ENCODE measurements at regions not wholly inside any gene's neighbourhood (a gene's known extent, or its start where the extent isn't known, plus 50 kb on each side); places are given as distances from the start of the nearest gene placed in this dataset.

DNA sequence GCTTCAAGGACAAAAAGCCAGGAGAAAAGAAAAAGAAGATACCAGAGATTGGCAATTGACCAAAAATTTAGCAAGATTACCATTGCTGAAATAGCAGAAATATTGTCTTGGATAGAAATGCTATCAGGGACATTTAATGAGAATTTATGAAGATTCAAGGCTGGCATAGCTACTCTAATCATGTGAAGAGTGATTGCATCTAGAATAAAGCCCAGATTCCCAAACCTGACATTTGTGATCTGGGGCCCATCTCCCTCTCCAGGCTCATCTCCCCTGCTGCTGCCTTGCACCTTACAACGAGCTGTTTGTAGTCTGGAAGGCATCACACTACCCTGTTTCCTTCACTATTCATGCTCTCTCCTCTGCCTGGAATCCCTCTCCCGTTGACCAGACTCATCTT, 114.5 kb downstream of the C9orf152 start:
- Histone ChIP-seq H4K5ac (ENCODE audit: low read depth, low read length) (no peak overlapping the region), H4K91ac (ENCODE audit: insufficient read depth, low read depth, low read length) (no peak overlapping the region), H3K4me1 (ENCODE audit: control insufficient read depth, insufficient read depth, low read length) (peaks cover 32% of the 10 kb centered on the region), H3K4ac (ENCODE audit: low read depth, low read length) (no peak overlapping the region), H2BK5ac (ENCODE audit: low read depth, low read length, poor library complexity, severe bottlenecking) (no peak overlapping the region), H2AK9ac (replicated peaks; ENCODE audit: low read depth, low read length, poor library complexity) (no peak overlapping the region), H3K9me3 (ENCODE audit: control insufficient read depth, insufficient read depth, low read length) (no peaks in the 10 kb centered on the region), H2AFZ (replicated peaks; ENCODE audit: low read length, poor library complexity) (no peak overlapping the region), H3K9me1 (ENCODE audit: insufficient read depth, low read length) (peaks cover 42% of the 10 kb centered on the region), H3K9ac (ENCODE audit: low read depth, low read length) (no peak overlapping the region), H3K14ac (replicated peaks; ENCODE audit: low read depth, low read length) (peak overlapping the region; percentile 7; the same call in 1 of the 2 replicates), H3K27ac (ENCODE audit: insufficient read depth, low read length) (no peak overlapping the region), H3K18ac (ENCODE audit: low read depth, low read length) (no peak overlapping the region), H3K23ac (ENCODE audit: low read depth, low read length) (no peak overlapping the region), H3K56ac (ENCODE audit: extremely low read depth, insufficient read depth, low read length) (no peak overlapping the region), H3K27me3 (ENCODE audit: control insufficient read depth, insufficient read depth, low read length) (no peaks in the 10 kb centered on the region), H3K36me3 (ENCODE audit: control insufficient read depth, insufficient read depth, low read length) (peaks cover 10% of the 10 kb centered on the region; the same call in 1 of the 2 replicates), H3K4me3 (ENCODE audit: insufficient read depth, low read depth, low read length) (no peak overlapping the region), H2BK20ac (ENCODE audit: low read depth, low read length) (no peak overlapping the region), H2AK5ac (ENCODE audit: low read depth, low read length) (no peak overlapping the region), H2BK120ac (ENCODE audit: low read depth, low read length) (no peak overlapping the region), H2BK15ac (ENCODE audit: low read depth, low read length) (no peak overlapping the region), H3K4me2 (ENCODE audit: low read depth, low read length) (no peak overlapping the region), H3K79me1 (ENCODE audit: low read depth in 1 of 2, low read length in 2 of 2) (peaks cover 15 to 81% of the 10 kb centered on the region in 2 experiments; a peak in 3 of 4 replicates), H4K8ac (ENCODE audit: low read depth in 2 of 2, low read length in 2 of 2) (no peak overlapping the region), H4K20me1 (ENCODE audit: insufficient read depth, low read length) (peaks cover 86% of the 10 kb centered on the region)
- in situ Hi-C loops (cut with MboI; ENCODE audit: low sequenced_read_pairs): no loop called here
- 62% methylated on average over 2 of the region's 2 CpGs; no CpG with 5 or more reads in 1 of the 2 experiments for WGBS, 2 experiments (ENCODE audit: extremely low coverage in 2 of 2, insufficient read length in 1 of 2)
- TF ChIP-seq RAD21 (IDR thresholded peaks at IDR 0.05; ENCODE audit: low read length): no peak
- no peak for TF ChIP-seq MAZ (IDR thresholded peaks at IDR 0.05; ENCODE audit: borderline replicate concordance, low read depth, low read length)
- no peak for TF ChIP-seq POLR2A (IDR thresholded peaks at IDR 0.05; ENCODE audit: low read depth, low read length)
- TF ChIP-seq, protein P1, sequence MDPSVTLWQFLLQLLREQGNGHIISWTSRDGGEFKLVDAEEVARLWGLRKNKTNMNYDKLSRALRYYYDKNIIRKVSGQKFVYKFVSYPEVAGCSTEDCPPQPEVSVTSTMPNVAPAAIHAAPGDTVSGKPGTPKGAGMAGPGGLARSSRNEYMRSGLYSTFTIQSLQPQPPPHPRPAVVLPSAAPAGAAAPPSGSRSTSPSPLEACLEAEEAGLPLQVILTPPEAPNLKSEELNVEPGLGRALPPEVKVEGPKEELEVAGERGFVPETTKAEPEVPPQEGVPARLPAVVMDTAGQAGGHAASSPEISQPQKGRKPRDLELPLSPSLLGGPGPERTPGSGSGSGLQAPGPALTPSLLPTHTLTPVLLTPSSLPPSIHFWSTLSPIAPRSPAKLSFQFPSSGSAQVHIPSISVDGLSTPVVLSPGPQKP (IDR thresholded peaks at IDR 0.05; ENCODE audit: borderline replicate concordance, low read depth, low read length): no peak
- TF ChIP-seq RCOR1 (IDR thresholded peaks at IDR 0.05; ENCODE audit: insufficient replicate concordance, low read length): no peak
- TF ChIP-seq CEBPB (IDR thresholded peaks at IDR 0.05; ENCODE audit: low read depth, low read length): no peak
- TF ChIP-seq FOS (IDR thresholded peaks at IDR 0.05; ENCODE audit: low read depth, low read length): no peak
- TF ChIP-seq RFX5 (IDR thresholded peaks at IDR 0.05; ENCODE audit: low read depth, low read length): no peak
- no peak for TF ChIP-seq MAFK (IDR thresholded peaks at IDR 0.05; ENCODE audit: low read depth, low read length)
- TF ChIP-seq, protein P2, sequence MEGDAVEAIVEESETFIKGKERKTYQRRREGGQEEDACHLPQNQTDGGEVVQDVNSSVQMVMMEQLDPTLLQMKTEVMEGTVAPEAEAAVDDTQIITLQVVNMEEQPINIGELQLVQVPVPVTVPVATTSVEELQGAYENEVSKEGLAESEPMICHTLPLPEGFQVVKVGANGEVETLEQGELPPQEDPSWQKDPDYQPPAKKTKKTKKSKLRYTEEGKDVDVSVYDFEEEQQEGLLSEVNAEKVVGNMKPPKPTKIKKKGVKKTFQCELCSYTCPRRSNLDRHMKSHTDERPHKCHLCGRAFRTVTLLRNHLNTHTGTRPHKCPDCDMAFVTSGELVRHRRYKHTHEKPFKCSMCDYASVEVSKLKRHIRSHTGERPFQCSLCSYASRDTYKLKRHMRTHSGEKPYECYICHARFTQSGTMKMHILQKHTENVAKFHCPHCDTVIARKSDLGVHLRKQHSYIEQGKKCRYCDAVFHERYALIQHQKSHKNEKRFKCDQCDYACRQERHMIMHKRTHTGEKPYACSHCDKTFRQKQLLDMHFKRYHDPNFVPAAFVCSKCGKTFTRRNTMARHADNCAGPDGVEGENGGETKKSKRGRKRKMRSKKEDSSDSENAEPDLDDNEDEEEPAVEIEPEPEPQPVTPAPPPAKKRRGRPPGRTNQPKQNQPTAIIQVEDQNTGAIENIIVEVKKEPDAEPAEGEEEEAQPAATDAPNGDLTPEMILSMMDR (conservative IDR thresholded peaks at IDR 0.05; ENCODE audit: low read depth, low read length): no peak
- TF ChIP-seq SMC3 (IDR thresholded peaks at IDR 0.05; ENCODE audit: low read depth, low read length): no peak
- TF ChIP-seq MXI1 (IDR thresholded peaks at IDR 0.05; ENCODE audit: borderline replicate concordance, low read depth, low read length): no peak
- no peak for TF ChIP-seq BHLHE40 (IDR thresholded peaks at IDR 0.05; ENCODE audit: low read depth, low read length)
- TF ChIP-seq, protein P3, sequence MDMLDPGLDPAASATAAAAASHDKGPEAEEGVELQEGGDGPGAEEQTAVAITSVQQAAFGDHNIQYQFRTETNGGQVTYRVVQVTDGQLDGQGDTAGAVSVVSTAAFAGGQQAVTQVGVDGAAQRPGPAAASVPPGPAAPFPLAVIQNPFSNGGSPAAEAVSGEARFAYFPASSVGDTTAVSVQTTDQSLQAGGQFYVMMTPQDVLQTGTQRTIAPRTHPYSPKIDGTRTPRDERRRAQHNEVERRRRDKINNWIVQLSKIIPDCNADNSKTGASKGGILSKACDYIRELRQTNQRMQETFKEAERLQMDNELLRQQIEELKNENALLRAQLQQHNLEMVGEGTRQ (IDR thresholded peaks at IDR 0.05; ENCODE audit: low read depth, low read length): no peak
- no peak for TF ChIP-seq CHD1 (IDR thresholded peaks at IDR 0.05; ENCODE audit: low read depth, low read length)
- intact Hi-C loops (cut with micrococcal nuclease): no loop called here
- no peak for DNase-seq
- BruUV-seq (replicated peaks): no TSS peak
- ATAC-seq (ENCODE audit: low read depth): no peak
- ChIA-PET CTCF (no interaction called here), POLR2A (ENCODE audit: unreplicated experiment) (no interaction called here)
- dilution Hi-C loops (cut with HindIII; ENCODE audit: low sequenced_read_pairs, unreplicated experiment): no loop called here

Measured in IMR-90 (cell line).